ENCODE measurements at regions not wholly inside any gene's neighbourhood (a gene's known extent, or its start where the extent isn't known, plus 50 kb on each side); places are given as distances from the start of the nearest gene placed in this dataset.
"Not testable (repeated sequence)": the region's sequence is repeated elsewhere in the genome, so short reads cannot be mapped to it uniquely, and the experiment has no call there.

DNA sequence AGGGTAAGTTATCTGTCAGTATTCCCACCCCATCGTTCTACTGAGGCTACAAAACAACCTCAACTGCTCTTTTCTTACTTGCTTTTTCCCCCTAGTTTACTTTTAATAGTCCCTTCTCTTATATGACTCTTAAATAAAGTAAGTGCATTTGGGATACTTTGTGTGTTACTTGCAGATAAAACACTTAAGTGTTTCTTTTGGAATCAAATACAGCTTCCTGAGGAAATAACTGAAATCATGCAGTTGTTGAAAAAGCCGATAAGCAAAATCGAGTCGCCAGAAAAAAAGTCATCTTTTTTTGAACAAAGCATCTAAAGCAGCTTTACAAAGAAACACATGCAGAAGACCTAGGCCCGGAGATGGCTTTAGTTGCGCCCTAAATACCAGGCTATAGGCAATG, 53.5 kb upstream of the EPB41L4A start:
- DNase-seq, result no peak

DNA sequence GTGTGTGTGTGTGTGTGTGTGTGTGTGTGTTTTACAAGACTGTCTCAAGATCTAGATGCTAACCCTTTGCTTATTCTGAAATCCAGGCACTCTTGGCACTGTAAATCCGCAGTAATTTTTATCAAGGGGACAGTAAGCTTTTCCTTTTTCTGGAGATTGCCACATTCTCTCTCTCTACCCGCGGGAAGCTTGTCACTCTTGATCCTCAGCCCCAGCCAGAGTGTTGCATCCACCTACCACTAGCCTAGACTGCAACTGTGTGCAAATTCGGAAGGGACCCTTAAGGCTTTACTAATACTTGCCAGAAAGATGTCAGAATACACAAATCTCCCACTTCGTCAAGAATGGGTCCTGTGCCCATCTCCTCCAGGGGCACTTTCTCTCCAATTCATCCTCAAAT, 54.9 kb upstream of the EPB41L4A start:
- no peak for DNase-seq

DNA sequence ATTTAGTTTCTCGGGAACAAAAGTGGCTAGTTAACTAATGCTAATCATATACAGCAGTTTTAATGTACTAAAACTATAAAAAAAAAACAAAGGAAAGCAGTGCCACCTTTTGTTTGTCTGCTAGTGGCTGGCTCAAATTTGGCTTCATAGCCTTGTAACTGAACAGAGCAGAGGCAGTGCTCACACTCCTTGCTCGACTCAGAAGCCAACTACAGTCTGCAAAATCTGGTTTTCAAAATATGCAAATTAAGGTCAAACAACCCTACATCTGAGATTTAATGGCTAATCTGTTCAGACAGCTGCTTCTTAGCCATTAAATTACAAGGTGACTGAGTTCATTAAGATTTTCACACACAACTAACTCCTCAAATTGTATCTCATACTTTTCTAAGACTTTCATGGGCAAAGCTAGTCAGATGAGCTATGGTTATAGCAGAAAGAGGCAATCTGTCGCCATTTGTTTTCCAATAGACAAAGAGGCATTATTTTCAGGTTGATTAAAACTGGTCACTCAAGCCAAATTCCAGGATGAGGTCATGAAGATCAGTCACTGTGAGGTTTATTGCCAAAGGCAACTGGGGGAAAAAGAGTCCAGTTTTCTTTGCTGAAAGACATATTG, 56.8 kb upstream of the EPB41L4A start:
- DNase-seq, result peak; percentile 75

DNA sequence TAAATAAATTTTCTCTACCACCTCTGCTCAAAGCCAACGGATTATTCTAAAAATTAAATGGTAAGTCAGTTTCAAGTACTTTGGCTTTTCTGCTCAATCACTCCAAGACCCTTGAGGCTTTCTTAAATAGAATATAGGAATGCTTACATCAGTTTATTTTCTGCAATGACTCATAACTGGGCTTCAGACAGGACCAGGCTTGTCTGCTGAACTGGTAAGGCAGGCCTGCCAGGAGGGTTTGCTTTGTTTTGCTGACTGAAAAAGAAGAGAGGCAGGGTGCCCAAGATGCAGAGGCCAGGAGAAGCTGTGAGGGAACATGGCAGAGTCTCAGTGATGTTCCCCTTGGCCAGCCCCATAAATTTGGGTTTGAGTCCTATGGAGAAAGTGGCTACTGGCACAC, 60.3 kb upstream of the EPB41L4A start:
- no peak for DNase-seq

DNA sequence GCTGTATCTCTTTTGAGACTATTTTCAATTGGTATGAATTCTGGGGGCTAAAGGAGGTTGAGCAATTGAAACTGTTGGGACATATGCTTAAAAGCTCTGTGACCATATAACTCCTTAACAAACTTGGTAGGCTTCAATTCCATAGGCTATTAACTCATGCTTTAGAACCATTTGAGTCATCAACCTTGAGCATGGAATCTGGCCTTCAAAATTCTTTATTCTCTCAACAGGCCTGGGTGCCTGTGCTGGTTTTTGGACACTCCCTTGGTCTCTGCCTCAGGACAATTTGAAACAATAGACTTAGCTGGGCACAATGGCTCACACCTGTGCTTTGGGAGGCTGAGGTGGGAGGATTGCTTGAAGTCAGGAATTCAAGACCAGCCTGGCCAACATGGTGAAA, 61.4 kb upstream of the EPB41L4A start:
- no peak for DNase-seq

DNA sequence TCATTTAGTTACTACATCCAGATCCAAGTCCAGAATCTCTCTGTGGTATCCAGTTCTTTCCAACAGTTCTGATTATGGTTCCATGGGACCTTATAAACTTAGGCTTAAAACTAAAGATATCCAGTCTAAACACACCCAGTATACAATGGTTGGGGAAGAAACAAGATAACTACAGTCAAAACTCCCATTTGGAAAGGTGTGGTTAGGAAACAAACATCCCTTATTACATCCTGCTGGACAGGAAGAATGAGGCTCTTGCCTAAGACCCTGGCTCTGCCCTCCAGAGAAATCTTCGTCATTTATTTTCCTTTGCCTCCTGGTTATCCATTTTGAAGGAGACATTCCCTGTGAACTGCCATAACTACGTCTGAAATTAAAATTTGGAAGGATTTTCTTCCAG, 64.6 kb upstream of the EPB41L4A start:
- no peak for DNase-seq

DNA sequence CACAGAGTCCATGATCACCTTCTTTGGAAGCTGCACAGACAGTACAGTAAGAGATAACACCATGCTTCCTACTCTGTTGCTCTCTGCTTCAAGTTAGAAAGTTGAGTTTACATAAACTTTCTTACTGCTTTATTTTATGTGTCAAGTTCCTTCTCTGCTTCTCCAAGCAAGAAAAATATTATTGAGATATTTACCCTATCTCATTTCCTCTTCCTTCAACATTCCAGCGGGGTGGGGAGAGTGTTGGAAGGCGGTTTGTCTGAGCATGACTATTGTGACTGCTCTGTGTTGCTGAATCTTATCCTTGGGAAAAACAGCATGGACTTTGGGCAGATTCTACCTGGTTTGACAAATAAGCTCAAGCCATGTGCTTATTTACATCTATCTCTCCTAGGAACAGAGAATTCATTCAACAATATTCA, 66.9 kb upstream of the EPB41L4A start:
- DNase-seq, result no peak

DNA sequence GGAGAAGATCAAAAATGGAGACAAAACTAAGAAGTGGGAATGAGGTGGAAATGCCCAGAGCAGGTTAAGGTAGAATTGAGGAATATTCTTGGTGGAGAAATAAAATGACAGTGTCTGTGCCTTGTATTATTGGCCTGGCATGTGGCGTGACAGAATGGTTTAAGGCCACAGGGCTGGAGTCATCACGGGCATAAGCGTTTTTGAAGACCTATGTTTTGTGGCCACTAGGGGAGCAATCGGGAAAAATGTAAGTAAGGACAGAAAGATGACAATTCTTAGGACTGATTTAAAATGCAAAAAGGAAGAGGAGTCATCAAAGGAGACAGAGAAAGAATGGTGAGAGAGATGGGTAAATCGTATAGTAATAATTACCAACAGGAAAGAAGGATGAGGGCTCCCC, 72.2 kb upstream of the EPB41L4A start:
- DNase-seq, result no peak

DNA sequence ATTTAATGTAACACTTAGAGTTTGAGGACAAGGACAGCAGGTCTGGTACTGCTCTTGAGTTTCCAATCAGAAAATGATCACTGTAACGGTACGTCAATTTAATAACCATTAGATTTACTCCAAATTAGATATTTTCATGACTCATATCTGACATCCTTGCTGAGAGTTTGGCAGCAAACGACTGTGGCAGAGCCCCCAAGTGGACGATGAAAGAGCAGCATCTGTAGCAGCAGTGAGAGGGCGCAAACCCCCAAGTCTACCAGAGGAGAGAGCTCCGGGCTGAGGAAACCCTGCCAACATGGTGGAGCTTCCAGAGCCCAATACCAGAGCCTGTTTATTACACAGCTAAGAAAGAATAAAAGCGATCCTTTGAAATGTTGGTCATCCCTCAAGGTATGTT, 73.2 kb upstream of the EPB41L4A start:
- peak; percentile 86 for DNase-seq

DNA sequence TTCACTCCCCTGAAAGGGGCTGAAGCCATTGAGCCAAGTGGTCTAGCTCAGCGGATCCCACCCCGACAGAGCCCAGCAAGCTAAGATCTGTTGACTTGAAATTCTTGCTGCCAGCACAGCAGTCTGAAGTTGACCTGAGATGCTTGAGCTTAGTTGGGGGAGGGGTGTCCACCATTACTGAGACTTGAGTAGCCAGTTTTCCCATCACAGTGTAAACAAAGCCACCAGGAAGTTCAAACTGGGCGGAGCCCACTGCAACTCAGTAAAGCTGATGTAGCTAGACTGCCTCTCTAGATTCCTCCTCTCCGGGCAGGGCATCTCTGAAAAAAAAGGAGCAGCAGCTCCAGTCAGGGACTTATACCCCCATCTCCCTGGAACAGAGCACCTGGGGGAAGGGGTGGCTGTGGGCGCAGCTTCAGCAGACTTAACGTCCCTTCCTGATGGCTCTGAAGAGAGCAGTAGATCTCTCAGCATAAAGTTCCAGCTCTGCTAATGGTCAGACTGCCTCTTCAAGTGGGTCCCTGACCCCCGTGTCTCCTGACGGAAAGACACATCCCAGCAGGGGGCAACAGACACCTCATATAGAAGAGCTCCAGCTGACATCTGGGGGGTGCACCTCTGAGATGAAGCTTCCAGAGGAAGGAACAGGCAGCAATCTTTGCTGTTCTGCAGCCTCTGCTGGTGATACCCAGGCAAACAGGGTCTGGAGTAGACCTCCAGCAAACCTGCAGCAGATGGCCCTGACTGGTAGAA, 84.8 kb upstream of the EPB41L4A start:
- DNase-seq, result not testable (repeated sequence)

DNA sequence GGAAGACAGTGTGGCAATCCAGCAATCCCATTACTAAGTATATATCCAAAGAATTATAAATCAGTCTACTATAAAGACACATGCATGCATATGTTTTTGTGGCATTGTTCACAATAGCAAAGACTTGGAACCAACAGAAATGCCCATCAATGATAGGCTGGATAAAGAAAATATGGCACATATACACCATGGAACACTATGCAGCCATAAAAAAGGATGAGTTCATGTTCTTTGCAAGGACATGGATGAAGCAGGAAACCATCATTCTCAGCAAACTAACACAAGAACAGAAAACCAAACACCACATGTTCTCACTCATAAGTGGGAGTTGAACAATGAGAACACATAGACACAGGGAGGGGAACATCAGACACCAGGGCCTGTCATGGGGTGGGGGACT, 90.0 kb upstream of the EPB41L4A start:
- DNase-seq, result not testable (repeated sequence)

DNA sequence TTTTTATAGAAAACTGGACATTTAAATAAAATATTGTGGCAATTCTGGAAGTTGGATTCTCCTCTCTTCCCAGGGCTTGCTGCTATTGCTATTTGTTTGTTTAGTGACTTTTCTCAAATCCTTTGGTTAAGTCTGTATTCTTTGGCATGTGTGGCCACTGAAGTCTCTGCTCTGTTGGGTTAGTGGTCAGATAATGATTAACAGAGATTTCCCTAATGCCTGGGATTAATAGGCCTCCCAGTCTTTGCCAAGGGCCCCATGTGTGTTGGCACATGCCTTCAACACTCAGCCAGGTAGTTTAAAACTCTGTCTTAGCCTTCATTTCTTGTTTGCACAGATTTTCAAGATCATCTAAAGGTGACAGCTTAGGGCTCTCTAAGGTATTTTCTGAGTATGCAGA, 92.8 kb upstream of the EPB41L4A start:
- DNase-seq, result no peak

DNA sequence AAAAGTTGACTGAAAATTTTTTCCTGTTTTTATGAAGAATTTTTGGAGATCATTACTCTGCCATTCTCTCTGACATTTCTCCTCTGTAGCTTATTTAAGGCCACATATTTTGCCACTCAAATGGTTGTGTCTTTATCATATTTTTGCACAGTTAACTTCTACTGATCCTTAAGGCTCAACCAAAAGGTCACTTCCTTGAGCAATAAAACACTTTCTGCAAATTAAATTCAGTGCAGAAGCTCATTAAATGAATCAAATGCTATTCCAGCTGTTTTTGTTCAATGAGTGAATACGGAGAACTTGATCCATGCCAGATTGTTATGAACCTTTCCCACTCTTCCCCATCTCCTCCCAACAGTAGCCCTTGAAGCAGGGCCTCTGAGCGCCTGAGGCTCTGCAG, 93.8 kb upstream of the EPB41L4A start:
- no peak for DNase-seq

DNA sequence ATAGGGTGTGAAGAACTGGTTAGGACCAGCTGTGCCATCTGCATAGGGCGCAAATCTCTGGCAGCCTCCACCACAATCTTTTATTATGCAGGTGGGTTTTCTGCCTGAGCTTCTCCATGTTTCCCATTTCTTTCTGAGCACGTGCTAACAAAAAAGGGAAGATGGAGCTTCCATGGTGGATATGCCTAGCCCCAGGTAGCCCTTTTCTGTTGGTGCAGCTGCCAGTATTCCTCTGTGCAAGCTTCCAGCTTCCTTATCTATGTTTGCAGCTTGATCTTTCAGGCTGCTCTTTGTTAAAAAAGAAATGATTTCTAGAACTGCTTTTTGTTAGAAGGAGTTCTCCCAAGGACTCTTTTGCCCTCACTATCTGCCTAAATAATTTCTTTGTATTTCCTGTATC, 95.0 kb upstream of the EPB41L4A start:
- DNase-seq, result no peak

DNA sequence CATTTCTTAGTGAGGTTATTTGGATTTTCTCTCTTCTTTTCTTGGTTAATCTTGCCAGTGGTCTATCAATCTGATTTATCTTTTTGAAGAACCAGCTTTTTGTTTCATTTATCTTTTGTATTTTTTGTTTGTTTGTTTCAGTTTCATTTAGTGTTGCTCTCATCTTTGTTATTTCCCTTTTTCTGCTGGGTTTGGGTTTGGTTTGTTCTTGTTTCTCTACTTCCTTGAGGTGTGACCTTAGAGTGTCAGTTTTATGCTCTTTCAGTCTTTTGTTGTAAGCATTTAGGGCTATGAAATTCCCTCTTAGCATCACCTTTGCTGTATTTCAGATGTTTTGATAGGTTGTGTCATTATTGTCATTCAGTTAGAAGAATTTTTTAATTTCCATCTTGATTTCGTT, 101.4 kb upstream of the EPB41L4A start:
- DNase-seq, result not testable (repeated sequence)

DNA sequence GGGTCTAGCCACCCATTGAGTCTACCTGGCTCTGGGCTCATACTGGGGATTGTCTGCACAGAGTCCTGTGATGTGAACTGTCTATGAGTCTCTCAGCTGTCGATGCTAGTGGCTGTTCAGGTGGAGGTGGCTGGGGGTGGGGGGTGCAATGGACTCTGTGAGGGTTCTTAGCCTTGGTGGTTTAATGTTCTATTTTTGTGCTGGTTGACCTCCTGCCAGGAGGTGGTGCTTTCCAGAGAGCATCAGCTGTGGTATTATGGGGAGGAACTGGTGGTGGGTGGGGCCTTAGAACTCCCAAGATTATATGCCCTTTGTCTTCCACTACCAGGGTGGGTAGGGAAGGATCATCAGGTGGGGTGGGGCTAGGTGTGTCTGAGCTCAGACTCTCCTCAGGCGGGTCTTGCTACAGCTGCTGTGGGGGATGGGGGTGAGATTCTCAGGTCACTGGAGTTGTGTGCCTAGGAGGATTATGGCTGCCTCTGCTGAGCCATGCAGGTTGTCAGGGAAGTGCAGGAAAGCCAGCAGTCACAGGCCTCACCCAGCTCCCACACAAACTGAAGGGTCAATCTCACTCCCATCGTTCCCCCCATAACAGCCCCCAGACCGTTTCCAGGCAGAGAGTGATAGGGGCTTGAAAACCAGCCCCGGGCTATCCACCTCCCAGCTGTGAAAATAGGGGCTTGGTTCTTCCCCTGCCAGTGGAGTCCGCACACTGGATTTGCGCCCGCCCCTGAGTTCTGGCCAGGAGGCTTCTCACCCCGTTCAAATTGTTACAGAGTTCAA, 104.0 kb upstream of the EPB41L4A start:
- not testable (repeated sequence) for DNase-seq

DNA sequence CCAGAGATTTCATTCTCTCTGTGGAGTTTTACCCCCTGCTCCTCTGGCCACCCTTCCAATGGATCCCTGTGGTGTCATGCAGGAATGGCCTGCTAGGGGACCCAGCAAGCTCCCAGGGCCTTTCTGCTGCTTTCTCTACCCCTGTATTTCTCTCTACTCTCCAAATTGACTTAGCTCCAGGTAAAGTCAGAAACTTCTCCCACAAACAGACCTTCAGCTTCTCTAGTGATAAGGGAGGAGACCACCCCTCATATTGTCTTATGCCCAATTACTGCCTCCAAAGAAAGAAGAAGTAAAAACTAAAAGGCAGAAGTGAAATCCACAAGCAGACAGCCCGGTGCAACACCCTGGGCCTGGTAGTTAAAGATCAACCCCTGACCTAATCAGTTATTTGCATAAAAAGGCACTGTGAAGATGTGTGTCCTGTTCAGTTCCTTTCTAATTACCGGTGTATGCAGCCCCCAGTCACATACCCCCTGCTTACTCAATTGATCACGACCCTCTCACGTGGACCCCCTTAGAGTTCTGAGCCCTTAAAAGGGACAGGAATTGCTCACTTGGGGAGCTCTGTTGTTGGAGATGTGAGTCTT, 104.7 kb upstream of the EPB41L4A start:
- not testable (repeated sequence) for DNase-seq

DNA sequence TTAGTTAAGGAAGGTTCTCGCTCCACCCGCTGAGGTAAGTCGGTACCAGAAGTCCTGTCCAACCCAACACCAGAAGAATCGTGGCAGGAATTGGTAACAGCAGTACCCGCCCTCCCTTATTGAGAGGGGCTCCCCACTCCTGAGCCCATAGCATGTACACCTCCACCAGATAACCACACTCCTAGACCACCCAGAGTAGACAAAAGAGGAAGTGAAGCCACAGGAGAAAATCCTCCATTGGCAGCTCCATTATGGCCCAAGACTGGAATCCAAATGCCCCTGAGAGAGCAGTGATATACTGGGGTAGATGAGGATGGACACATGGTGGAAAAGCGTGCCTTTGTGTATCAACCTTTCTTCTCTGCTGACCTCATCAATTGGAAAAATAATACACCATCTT, 106.1 kb upstream of the EPB41L4A start:
- DNase-seq, result no peak

DNA sequence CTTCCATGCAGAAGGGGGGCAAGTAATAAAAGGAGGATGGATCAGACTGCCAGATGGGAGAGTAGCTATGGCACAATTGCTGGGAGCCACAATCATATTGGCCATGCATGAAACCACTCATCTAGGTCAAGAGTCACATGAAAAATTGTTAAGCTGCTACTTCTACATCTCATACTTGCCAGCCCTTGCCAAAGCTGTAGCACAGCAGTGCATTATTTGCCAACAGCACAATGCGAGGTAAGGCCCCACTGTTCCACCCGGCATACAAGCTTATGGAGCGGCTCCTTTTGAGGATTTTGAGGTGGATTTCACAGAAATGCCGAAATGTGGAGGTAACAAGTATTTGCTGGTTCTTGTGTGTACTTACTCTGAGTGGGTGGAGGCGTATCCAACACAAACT, 109.9 kb upstream of the EPB41L4A start:
- DNase-seq, result no peak

DNA sequence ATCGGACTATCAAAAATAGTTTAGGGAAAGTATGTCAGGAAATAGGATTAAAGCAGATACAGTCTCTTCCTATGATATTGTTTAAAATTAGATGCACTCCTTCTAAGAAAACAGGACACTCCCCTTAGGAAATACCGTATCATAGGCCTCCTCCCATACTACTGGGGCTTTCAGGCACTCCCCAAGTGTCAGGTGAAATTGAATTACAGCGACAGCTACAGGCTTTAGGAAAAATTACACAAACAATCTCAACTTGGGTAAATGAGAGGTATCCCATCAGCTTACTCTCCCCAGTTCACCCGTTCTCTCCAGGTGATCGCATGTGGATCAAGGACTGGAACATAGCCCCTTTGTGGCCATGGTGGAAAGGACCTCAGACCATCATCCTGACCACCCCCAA, 110.4 kb upstream of the EPB41L4A start:
- no peak for DNase-seq

DNA sequence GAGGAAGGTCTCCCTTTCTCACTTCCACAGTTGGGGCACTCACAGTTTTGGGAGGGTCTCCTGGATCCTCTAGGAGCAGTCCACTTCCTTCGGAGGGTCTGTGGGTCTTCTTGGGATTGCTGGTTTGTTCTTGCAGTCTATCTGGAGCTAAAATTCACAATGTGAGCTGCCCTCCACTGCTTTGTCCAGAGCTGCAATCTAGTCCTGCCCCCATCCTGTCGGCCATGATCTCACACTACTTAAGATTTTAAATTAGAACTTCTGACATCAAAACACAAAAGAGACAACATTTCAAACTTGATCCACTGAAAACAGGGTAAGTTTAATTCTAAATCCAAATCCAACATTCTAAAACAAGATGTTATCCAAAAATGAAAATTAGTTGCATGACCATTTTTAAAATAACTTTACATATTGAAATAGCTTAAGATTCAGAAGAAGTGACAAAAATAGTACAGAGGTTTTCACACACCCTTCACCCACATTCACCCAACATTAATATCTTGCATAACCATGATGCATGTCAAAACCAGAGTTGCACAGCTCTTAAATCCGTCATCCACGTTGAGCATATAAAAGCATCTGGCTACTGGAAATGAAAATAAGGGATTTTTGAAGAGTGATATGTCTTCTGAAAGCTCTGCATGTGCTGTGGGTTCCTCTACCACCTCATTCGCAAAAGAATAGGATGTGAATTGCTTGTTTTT, 113.7 kb upstream of the EPB41L4A start:
- no peak for DNase-seq

DNA sequence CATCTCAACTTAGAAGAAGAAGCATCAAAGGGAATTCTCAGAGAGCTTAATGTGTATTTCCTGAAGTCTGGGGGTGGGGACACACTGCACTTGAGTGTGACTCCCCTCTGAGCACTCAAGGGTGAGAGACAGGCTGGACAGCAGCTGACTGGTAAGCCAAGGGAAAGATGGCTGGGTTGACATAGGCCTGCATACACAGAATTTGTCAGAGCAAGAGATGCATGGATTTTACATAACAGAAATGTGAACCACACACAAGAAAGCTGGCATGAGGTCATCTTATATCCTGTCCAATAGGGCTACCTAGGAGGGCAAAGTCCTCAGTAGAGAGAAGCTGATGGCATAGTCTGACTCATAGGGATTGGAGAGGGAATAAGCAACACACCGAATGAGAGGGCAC, 114.3 kb upstream of the EPB41L4A start:
- DNase-seq, result no peak

DNA sequence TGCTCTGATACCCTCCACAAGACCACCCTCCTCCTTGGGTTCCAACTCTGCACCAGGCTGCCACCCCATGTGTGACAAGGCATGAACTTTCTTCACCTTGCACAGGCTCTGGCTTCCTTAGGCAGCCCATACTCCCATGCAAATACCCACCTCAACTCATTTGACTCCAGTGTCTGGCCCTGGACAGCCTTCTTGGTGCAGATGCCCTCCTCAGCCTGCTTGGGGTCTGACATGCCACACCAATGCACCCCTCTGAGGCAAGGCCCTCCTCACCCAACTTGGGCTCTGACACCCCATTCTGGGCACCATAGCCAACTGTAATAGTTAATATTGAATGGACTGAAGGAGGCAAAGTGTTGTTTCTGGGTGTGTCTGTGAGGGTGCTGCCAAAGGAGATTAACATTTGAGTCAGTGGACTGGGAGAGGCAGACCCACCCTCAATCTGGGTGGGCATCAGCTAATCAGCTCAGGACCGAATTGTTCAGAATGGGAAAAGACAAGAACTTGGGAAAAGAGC, 115.0 kb upstream of the EPB41L4A start:
- no peak for DNase-seq
